ENCODE measurements at regions not wholly inside any gene's neighbourhood (a gene's known extent, or its start where the extent isn't known, plus 50 kb on each side); places are given as distances from the start of the nearest gene placed in this dataset.
"Not testable (repeated sequence)": the region's sequence is repeated elsewhere in the genome, so short reads cannot be mapped to it uniquely, and the experiment has no call there.

GRCh38 chr9:106111039-106111730 is 416.8 kb downstream of the TMEM38B start:
- DNase-seq = no peak

GRCh38 chr9:106112935-106113334 is 418.6 kb downstream of the TMEM38B start:
- DNase-seq = no peak

- DNase-seq = no peak
Measured at GRCh38 chr9:106119176-106119575, 424.8 kb downstream of the TMEM38B start.

DNA sequence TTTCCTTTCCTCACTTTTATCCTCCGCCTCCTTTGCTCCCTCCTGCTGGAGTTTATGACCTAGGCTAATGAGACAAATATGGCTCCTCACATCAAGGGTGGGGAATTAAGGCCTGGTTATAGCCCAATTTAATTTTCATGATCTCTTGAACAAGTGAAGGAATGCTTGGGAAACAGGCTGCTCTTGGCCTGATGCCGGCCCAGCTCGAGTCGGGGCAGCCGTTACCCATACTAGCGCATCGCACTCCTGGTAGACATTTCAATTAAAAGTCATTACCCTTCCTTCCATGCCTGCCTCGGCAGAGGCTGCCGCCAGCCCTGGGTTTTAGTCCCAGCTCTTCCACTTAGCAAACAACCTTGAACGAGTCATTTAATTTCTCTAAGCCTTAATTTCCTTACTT is 425.7 kb downstream of the TMEM38B start:
- DNase-seq = no peak

DNA sequence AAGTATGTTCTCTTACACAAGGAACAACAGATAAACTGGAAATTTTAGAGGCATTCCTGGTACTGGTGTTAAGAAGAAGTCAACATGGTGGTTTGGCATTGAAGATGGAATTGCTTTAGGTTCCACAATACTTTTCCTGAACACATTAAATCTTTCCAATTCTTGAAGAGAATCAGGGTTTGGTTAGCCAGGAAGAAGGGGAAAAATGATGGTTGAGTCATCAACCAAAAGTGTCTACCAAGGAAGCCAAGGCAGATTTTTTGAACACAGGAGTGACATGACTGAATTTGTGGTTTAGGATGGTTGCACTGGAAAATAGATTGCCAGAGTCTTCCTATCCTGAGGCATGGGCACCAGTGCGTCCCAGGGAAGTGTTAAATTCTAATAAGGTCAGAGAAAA is 433.4 kb downstream of the TMEM38B start:
- no peak for DNase-seq

- no peak for DNase-seq
Measured at GRCh38 chr9:106130374-106130773, 436.0 kb downstream of the TMEM38B start.

DNA sequence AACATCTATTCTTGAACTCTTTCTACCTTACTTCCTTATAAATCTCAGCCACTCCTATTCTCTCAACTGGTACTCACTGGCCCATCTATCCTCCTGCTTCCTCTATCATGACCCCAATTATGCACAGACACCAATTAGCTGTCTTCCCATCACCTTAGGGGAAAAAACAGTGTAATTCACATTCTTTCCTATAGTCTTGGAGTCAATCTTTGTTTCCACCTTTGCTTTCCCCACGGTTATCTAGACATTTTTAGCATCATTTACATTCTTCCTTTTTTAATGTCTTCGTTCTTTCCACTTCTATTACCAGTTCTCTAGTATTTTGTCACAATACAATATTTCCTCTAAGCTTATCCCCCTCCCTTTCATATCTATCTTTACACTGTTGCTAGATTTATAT is 449.4 kb downstream of the TMEM38B start:
- DNase-seq = no peak

DNA sequence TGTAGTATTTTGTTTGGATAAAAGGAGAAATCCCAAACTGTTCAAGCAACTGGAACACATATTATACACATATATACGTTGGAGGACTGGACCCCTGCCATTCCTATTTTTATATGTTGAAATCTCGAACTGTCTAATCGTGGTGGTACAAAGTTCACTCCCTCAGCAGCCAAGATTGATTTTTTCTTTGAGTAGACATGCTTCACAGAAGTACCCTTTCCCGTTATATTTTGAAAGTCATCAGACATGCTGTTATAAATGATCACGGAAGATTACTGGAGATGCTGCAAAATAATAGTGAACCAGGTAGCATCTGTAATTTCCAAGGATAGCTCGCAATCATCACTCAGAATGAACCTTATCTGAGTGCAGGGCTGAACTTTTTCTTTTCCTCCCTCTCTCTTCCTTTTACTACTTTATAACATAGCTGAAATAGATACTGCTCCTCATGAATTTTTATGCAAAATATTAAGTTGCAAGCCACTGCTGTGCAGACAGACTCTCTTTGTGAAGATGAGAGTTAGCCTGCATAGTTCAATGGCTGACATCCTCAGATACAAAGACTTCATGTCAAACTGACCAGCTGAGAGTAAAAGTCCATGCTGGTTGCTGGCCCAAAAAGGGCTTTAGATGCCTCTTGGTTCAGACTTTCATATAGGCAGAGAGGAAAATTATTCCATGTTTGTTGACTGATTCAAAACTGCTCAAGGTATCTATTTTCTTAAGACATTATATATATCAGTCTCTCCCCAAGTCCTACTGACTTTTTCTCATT is 451.9 kb downstream of the TMEM38B start:
- no peak for DNase-seq

DNA sequence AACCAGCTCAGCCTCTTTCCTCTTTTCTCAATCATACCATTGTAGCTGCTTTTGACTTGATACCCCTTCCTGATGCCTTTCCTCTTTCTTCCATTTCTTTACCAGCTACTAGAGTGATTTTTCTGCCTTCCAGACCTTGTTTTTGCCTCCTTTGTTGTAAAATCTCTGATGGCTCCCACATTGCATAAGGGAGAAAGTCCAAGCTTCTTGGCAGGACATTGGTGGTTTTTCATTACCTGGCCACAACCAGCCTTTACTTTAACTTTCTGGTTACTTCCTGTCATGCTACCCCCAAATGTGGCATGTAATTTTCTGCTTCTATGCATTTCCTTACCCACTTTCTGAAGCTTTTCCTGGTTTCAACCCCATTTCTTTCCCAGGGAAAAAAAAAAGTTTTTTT is 452.5 kb downstream of the TMEM38B start:
- no peak for DNase-seq

DNA sequence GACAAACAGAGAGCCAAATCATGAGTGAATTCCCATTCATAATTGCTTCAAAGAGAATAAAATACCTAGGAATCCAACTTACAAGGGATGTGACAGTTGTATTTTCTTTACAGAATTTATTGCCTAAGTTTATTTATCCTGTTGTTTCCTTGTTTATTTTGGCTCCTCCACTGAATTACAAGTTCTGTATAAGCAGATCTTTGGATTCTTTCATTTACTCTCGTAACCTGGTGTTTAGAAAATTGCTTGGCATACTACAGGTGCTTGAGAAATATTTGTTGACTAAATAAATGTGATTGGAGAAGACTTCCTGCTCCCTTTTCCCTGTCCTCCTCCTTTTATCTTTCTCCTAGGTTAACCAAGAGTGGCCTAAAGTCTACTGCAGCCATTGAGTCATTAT is 455.6 kb downstream of the TMEM38B start:
- no peak for DNase-seq

DNA sequence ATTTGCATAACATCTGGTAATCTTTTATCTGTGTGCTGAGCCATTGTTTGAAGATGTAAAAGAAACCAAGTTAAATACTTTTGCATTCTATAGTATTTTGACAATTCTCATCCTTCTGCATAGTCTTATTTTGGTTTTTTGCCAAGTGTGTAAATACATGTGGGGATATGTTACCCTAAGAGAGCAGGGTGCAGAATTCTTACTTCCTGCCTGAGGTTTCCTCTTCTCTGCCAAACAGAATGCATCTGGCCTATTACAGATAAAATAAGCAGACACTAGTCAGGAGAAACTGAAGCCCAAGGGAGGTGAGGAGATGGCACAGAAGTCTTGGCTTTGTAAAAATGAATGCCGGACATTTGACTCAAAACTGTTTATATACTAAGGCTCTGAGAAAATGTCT is 462.1 kb downstream of the TMEM38B start:
- no peak for DNase-seq

DNA sequence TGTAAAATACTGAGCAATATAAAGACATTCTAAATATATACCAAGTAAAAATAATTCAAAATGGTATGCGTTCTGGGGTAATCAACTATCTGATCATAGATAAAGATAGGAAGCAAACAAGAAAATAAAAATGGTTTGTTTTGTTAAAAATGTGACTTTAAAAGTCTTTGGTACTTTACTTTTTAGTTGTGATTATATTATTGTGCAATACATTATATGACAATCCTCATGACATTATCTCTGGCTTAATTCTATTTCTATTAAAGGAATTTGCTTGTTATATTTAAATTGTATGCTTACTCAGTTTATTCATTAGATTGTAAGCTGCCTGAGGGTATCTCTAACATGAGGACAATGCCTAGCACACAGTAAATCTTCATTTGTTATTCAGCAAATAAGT is 477.9 kb downstream of the TMEM38B start:
- no peak for DNase-seq

- DNase-seq = no peak
Measured at GRCh38 chr9:106174346-106174745, 480.0 kb downstream of the TMEM38B start.

- no peak for DNase-seq
Measured at GRCh38 chr9:106177216-106177615, 482.9 kb downstream of the TMEM38B start.

DNA sequence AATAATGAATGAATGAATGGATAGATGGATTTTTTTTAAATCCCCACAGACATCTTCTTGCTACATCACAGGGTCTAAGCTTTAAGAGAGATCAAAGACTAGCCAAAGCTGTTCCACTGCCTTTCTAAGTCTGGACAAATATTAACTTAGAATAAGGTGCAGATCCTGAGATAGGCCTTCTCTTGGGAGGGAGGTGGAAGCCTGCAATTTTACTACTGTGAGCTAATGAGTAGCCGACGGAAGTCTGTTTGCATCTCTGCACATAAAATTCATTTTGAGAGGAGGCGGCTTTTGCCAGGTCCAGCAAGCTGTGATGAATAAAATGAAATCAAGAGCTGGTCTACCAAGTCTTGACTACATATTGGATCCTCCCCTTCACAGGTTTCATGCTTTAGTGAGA is 484.9 kb downstream of the TMEM38B start:
- DNase-seq = no peak

- DNase-seq = not testable (repeated sequence)
Measured at GRCh38 chr9:106203815-106204516, 509.6 kb downstream of the TMEM38B start.

- no peak for DNase-seq
Measured at GRCh38 chr9:106207298-106207697, 513.0 kb downstream of the TMEM38B start.

DNA sequence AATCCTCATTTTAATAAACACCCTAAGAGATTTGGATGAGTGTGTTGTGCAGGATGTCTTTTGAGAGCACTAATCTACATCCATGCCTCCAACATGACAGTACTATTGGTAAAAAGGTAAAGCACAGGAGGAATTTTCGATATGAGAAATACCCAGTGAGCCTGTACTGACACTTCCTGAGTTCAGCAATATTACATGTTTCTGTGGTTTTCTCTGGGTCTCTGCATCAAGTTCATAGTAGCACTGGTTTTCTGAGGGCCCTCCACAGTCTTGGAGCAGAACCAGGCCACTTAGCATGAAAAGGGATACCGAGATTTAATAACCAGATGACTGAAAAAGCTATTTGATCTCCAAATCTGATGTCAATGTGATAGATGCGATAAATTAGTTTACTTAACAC is 524.1 kb downstream of the TMEM38B start:
- no peak for DNase-seq

DNA sequence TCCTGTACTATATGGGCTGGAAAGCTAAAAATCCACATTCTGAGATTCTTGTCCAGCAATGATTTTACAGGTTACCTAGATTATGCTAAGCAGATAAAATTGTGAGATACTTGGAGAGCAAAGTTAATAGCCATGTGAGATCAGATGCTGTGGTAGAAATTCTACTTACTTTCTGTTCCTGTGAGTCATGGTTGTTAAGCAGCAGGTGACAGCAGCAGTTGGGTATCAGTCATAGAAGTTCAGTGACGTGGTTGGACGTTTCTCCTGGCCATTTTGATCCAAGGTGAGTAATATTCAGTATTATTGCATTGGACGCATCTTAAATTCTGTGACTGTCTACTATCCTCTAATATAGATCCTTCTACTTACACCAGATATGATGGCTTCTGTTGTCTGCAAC is 524.5 kb downstream of the TMEM38B start:
- DNase-seq = no peak

GRCh38 chr9:106220415-106220814 is 526.1 kb downstream of the TMEM38B start:
- no peak for DNase-seq

GRCh38 chr9:106228861-106229260 is 534.5 kb downstream of the TMEM38B start:
- no peak for DNase-seq

DNA sequence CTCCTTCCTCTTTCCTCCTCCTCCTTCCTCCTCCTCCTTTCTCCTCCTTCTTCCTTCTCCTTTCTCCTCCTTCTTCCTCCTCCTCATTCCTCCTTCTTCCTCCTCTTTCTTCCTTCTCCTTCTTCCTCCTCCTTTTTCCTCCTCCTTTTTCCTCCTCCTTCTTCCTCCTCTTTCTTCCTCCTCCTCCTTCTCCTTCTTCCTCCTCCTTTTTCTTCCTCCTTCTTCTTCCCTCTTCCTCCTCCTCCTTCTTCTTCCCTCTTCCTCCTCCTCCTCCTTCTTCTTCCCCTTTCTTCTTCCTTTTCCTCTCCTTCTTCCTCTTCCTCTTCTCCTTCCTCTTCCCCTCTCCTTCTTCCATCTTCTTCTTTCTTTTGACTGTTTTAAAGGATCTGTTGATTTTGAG is 538.8 kb downstream of the TMEM38B start:
- no peak for DNase-seq

DNA sequence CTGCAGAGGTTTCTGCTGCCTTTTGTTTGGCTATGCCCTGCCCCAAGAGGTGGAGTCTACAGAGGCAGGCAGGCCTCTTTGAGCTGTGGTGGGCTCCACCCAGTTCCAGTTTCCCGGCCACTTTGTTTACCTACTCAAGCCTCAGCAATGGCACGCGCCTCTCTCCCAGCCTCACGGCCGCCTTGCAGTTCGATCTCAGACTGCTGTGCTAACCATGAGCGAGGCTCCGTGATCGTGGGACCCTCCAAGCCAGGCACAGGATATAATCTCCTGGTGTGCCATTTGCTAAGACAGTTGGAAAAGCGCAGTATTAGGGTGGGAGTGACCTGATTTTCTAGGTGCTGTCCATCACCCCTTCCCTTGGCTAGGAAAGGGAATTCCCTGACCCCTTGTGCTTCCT is 566.6 kb downstream of the TMEM38B start:
- DNase-seq = not testable (repeated sequence)

DNA sequence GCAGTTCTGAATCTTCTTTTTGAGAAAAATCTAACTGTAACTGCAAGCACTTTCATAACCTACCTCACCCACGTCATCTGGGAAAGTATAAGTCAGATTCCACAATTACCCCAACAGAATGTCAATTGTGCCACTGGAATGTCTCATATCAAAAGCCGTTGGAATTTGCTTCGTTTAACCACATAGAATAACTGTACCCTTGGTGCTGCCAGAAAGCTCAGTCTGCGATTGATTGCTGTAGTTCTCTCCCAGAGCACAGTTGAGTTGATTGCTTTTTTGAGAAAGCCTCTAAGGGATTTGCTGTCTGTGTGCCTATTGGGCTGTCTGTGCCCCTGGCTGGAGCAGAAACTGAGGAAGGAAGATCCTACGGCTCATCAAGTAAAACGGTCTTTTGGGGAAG is 583.6 kb downstream of the TMEM38B start:
- no peak for DNase-seq

Measured in activated naive CD4-positive, alpha-beta T cell treated with Interleukin-2 at 50 U/mL for 16 hours (primary cell).